A549 (cell line): ENCODE measurements at regions not wholly inside any gene's neighbourhood (a gene's known extent, or its start where the extent isn't known, plus 50 kb on each side); places are given as distances from the start of the nearest gene placed in this dataset.

Experiments used
- ATAC-seq, 2 experiments: fragments of 200-7000 bp in 1 of 2; fragments of >200 bp in 1 of 2; cut with Nextera tagmentation in 1 of 2; cut with Tn5 transposase in 1 of 2; 3 replicates each; pipeline versions ENCODE4 v1.8.0 to v1.9.1; 2018 to 2020; ENCODE audit warnings: mild to moderate bottlenecking in 1 of 2, moderate library complexity in 1 of 2
- CTCF ChIA-PET: fragments of 300-600 bp; sonication (Branson Sonifier 250); formaldehyde crosslinking; extraction: SDS; loops from one replicate; lab custom pipeline; 2021; ENCODE audit warnings: antibody characterized with exemption, inconsistent platforms; lab: Yijun Ruan, JAX
- POLR2A ChIA-PET: fragments of 350-600 bp; formaldehyde crosslinking; extraction: SDS; loops from one replicate; lab custom pipeline; 2021; ENCODE audit warnings: antibody characterized with exemption, inconsistent platforms; lab: Yijun Ruan, JAX
- DNase-seq, 2 experiments: peaks; one replicate each; pipeline versions ENCODE4 v3.0.0 to v3.0.0-alpha.2; 2011 to 2016; ENCODE audit warnings: low read depth in 1 of 2, low spot score in 1 of 2
- FAIRE-seq: peaks from 2 replicates; lab custom pipeline; 2011; peaks lifted over from hg19 to GRCh38; lab: Jason Lieb, UNC
- H3K27ac ChIP-seq, 2 experiments: fragments of >200 bp; sonication (Bioruptor Twin); formaldehyde crosslinking; 3 replicates each; pipeline ENCODE4 v1.5.1; 2016 to 2017
- H3K4me1 ChIP-seq: fragments of >200 bp; sonication (Bioruptor Twin); formaldehyde crosslinking; 3 replicates; pipeline ENCODE4 v1.6.1; 2016
- H3K4me2 ChIP-seq: fragments of >200 bp; sonication (Bioruptor Twin); formaldehyde crosslinking; 3 replicates; pipeline ENCODE4 v1.6.1; 2016
- H3K4me3 ChIP-seq: fragments of >200 bp; sonication (Bioruptor Twin); formaldehyde crosslinking; 3 replicates; pipeline ENCODE4 v1.5.1; 2016
- H3K9me3 ChIP-seq: fragments of >200 bp; sonication (Bioruptor Twin); formaldehyde crosslinking; 3 replicates; pipeline ENCODE4 v1.6.1; 2016
- BHLHE40 ChIP-seq: IDR thresholded peaks from 2 replicates; pipeline ENCODE4 v1.6.1; 2012; ENCODE audit warnings: low read depth, low read length, inconsistent platforms
- EHF ChIP-seq: fragments of 250-450 bp; sonication (Bioruptor Pico); IDR thresholded peaks from 2 replicates; pipeline ENCODE4 v1.5.0; 2020; ENCODE audit warnings: mild to moderate bottlenecking
- FOSB ChIP-seq: fragments of 250-450 bp; sonication (Bioruptor Pico); IDR thresholded peaks from 2 replicates; pipeline ENCODE4 v1.5.0; 2020; ENCODE audit warnings: mild to moderate bottlenecking, moderate library complexity
- HEYL ChIP-seq: fragments of 250-450 bp; sonication (Bioruptor Pico); IDR thresholded peaks from 2 replicates; pipeline ENCODE4 v1.8.0; 2021; ENCODE audit warnings: mild to moderate bottlenecking, moderate library complexity
- HOXB13 ChIP-seq: fragments of 250-450 bp; sonication (Bioruptor Pico); IDR thresholded peaks from 2 replicates; pipeline ENCODE4 v1.5.0; 2020; ENCODE audit warnings: low read depth, mild to moderate bottlenecking, moderate library complexity
- NFE2L2 ChIP-seq: fragments of 150-350 bp; conservative IDR thresholded peaks from 2 replicates; pipeline ENCODE4 v1.6.1; 2014; ENCODE audit warnings: low read length
- NR3C1 ChIP-seq: fragments of >200 bp; sonication (Bioruptor Twin); formaldehyde crosslinking; IDR thresholded peaks from 3 replicates; pipeline ENCODE4 v1.6.1; 2017
- POLR2AphosphoS2 ChIP-seq: conservative IDR thresholded peaks from 2 replicates; pipeline ENCODE4 v1.6.1; 2012; ENCODE audit warnings: low read length, improper control_type of control experiment, inconsistent platforms
- RARB ChIP-seq: fragments of 250-450 bp; sonication (Bioruptor Pico); IDR thresholded peaks from 2 replicates; pipeline ENCODE4 v1.8.0; 2021; ENCODE audit warnings: mild to moderate bottlenecking, moderate library complexity
- SREBF2 ChIP-seq: fragments of 450-650 bp; IDR thresholded peaks from 2 replicates; pipeline ENCODE4 v1.6.1; 2014; ENCODE audit warnings: mild to moderate bottlenecking, moderate library complexity
- TFCP2L1 ChIP-seq: fragments of 250-450 bp; sonication (Bioruptor Pico); IDR thresholded peaks from 2 replicates; pipeline ENCODE4 v1.5.0; 2021; ENCODE audit warnings: mild to moderate bottlenecking
- WGBS: methylation state at CpG from one replicate; pipeline ENCODE4 v1.1.6; 2017; ENCODE audit errors: missing lambda C conversion rate; 5-methylcytosine and 5-hydroxymethylcytosine counted together
- TF ChIP-seq, protein P1 (sequence below): fragments of 250-450 bp; sonication (Bioruptor Pico); IDR thresholded peaks from 2 replicates; pipeline ENCODE4 v1.5.0; 2021; ENCODE audit warnings: mild to moderate bottlenecking, moderate library complexity, borderline replicate concordance
- TF ChIP-seq, protein P2 (sequence below): fragments of 200-600 bp; sonication (generic); IDR thresholded peaks from 2 replicates; pipeline ENCODE4 v1.6.1; 2016; ENCODE audit warnings: antibody characterized with exemption, mild to moderate bottlenecking, moderate library complexity
- TF ChIP-seq, protein P3 (sequence below): fragments of >200 bp; sonication (Bioruptor Twin); formaldehyde crosslinking; IDR thresholded peaks from 3 replicates; pipeline ENCODE4 v1.6.1; 2016
- TF ChIP-seq, protein P4 (sequence below): IDR thresholded peaks from 2 replicates; pipeline ENCODE4 v1.6.1; 2012
- TF ChIP-seq, protein P5 (sequence below): fragments of >200 bp; sonication (Bioruptor Twin); formaldehyde crosslinking; IDR thresholded peaks from 3 replicates; pipeline ENCODE4 v1.5.1; 2016

DNA sequence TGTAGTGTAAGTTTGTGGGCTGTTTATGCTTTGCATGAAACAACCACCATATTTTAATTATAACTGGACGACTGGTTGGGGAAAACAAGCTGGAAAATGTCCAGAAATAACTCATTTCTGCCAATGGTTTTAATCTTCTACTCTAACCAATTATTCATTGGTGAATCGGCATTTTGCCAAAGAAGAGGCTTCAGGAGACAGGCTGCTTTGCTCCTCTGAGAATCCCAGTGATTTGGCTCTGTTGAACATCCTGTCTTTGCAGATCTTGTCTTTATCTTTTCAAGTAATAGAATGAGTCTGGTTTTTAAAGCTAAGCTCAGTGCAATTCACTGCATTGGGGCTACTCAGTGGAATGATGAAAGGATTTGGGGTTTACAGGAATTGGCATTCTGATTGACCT, 109.6 kb downstream of the APOB start (continued):
- TF ChIP-seq, protein P1, sequence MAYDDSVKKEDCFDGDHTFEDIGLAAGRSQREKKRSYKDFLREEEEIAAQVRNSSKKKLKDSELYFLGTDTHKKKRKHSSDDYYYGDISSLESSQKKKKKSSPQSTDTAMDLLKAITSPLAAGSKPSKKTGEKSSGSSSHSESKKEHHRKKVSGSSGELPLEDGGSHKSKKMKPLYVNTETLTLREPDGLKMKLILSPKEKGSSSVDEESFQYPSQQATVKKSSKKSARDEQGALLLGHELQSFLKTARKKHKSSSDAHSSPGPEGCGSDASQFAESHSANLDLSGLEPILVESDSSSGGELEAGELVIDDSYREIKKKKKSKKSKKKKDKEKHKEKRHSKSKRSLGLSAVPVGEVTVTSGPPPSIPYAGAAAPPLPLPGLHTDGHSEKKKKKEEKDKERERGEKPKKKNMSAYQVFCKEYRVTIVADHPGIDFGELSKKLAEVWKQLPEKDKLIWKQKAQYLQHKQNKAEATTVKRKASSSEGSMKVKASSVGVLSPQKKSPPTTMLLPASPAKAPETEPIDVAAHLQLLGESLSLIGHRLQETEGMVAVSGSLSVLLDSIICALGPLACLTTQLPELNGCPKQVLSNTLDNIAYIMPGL (CRISPR knock-in tag) = no peak
- TF ChIP-seq, protein P2, sequence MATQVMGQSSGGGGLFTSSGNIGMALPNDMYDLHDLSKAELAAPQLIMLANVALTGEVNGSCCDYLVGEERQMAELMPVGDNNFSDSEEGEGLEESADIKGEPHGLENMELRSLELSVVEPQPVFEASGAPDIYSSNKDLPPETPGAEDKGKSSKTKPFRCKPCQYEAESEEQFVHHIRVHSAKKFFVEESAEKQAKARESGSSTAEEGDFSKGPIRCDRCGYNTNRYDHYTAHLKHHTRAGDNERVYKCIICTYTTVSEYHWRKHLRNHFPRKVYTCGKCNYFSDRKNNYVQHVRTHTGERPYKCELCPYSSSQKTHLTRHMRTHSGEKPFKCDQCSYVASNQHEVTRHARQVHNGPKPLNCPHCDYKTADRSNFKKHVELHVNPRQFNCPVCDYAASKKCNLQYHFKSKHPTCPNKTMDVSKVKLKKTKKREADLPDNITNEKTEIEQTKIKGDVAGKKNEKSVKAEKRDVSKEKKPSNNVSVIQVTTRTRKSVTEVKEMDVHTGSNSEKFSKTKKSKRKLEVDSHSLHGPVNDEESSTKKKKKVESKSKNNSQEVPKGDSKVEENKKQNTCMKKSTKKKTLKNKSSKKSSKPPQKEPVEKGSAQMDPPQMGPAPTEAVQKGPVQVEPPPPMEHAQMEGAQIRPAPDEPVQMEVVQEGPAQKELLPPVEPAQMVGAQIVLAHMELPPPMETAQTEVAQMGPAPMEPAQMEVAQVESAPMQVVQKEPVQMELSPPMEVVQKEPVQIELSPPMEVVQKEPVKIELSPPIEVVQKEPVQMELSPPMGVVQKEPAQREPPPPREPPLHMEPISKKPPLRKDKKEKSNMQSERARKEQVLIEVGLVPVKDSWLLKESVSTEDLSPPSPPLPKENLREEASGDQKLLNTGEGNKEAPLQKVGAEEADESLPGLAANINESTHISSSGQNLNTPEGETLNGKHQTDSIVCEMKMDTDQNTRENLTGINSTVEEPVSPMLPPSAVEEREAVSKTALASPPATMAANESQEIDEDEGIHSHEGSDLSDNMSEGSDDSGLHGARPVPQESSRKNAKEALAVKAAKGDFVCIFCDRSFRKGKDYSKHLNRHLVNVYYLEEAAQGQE = no peak

DNA sequence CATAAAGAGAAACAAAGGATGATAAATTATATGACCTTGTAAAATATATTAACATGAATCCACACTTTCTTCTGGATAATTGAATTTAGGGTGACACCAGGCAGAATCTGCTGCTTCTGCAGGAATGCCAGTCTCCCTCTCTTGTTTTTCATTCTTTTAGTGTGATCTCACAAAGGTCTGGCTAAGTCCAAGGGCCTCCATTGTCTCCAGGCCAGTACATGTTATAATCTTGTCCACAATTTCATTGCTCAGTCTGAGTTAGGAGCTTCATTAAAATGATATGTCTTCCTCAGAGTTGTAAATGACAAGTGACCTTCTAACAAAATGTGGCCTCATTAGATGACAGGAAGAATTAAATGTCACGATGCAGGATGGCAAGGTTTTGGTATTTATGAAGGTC, 110.2 kb downstream of the APOB start:
- ATAC-seq (no peak), FAIRE-seq (no peak), DNase-seq (no peak)
- CTCF ChIA-PET = interaction anchor here (2.2 kb wide), 1 partner anchor 272 kb away, joined by 8 read pairs; no protein-coding TSS in a partner anchor
- Histone ChIP-seq H3K4me3 (no peak overlapping the region), H3K4me1 (no peaks in the 10 kb centered on the region), H3K27ac (no peak overlapping the region), H3K9me3 (peaks cover 5% of the 10 kb centered on the region; the same call in 2 of the 3 replicates), H3K4me2 (no peak overlapping the region)
- WGBS = 0% methylated on average over 1 of the region's 1 CpG
- POLR2A ChIA-PET = no interaction called here
- TF ChIP-seq, protein P1 (CRISPR knock-in tag) = no peak
- TF ChIP-seq, protein P3, sequence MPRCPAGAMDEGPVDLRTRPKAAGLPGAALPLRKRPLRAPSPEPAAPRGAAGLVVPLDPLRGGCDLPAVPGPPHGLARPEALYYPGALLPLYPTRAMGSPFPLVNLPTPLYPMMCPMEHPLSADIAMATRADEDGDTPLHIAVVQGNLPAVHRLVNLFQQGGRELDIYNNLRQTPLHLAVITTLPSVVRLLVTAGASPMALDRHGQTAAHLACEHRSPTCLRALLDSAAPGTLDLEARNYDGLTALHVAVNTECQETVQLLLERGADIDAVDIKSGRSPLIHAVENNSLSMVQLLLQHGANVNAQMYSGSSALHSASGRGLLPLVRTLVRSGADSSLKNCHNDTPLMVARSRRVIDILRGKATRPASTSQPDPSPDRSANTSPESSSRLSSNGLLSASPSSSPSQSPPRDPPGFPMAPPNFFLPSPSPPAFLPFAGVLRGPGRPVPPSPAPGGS = no peak
- TF ChIP-seq TFCP2L1 (CRISPR knock-in tag) = no peak
- TF ChIP-seq HOXB13 (CRISPR knock-in tag) = no peak
- no peak for TF ChIP-seq FOSB
- no peak for TF ChIP-seq RARB (CRISPR knock-in tag)
- no peak for TF ChIP-seq EHF
- no peak for TF ChIP-seq NR3C1
- no peak for TF ChIP-seq POLR2AphosphoS2
- no peak for TF ChIP-seq SREBF2
- TF ChIP-seq NFE2L2 = no peak
- TF ChIP-seq HEYL (CRISPR knock-in tag) = no peak
- TF ChIP-seq BHLHE40 = no peak

DNA sequence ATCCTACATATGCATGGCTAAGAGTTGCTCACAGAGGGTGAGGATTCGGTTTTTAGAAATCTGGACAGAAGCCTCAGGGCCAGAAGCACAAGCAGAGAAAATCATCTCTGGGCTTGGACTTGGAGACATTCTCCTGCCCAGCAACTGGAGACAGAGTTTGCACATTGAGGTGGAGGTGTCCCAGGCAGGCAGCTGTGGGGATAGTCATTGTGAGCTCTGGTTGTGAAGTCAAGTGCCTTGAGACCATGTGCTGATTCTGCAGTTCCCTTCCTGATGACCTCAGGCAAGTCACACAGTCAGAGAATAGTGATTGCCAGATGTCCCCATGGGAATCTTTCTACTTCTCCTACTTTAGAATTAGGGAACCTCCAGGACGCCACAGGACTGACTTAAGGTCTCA, 108.4 kb upstream of the LDAH start:
- H3K4me3 ChIP-seq = no peak overlapping the region
- DNase-seq = no peak
- 6% methylated on average over 2 of the region's 2 CpGs for WGBS
- FAIRE-seq = no peak
- ChIA-PET CTCF (no interaction called here), POLR2A (no interaction called here)
- H3K4me1 ChIP-seq = no peaks in the 10 kb centered on the region
- no peak overlapping the region for H3K4me2 ChIP-seq
- H3K27ac ChIP-seq = no peak overlapping the region
- ATAC-seq = no peak
- H3K9me3 ChIP-seq = peaks cover 12% of the 10 kb centered on the region
- TF ChIP-seq, protein P4, sequence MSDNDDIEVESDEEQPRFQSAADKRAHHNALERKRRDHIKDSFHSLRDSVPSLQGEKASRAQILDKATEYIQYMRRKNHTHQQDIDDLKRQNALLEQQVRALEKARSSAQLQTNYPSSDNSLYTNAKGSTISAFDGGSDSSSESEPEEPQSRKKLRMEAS = no peak
- TF ChIP-seq, protein P2 = no peak
- TF ChIP-seq, protein P5, sequence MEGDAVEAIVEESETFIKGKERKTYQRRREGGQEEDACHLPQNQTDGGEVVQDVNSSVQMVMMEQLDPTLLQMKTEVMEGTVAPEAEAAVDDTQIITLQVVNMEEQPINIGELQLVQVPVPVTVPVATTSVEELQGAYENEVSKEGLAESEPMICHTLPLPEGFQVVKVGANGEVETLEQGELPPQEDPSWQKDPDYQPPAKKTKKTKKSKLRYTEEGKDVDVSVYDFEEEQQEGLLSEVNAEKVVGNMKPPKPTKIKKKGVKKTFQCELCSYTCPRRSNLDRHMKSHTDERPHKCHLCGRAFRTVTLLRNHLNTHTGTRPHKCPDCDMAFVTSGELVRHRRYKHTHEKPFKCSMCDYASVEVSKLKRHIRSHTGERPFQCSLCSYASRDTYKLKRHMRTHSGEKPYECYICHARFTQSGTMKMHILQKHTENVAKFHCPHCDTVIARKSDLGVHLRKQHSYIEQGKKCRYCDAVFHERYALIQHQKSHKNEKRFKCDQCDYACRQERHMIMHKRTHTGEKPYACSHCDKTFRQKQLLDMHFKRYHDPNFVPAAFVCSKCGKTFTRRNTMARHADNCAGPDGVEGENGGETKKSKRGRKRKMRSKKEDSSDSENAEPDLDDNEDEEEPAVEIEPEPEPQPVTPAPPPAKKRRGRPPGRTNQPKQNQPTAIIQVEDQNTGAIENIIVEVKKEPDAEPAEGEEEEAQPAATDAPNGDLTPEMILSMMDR = no peak
- no peak for TF ChIP-seq NR3C1
- no peak for TF ChIP-seq NFE2L2
- no peak for TF ChIP-seq RARB (CRISPR knock-in tag)
- TF ChIP-seq, protein P1 (CRISPR knock-in tag) = no peak
- TF ChIP-seq EHF = no peak
